ENCODE measurements at regions not wholly inside any gene's neighbourhood (a gene's known extent, or its start where the extent isn't known, plus 50 kb on each side); places are given as distances from the start of the nearest gene placed in this dataset.

GRCh38 chr6:156062091-156062563 lies 606.5 kb upstream of the NOX3 start:
- TF ChIP-seq CTCF (optimal IDR thresholded peaks at IDR 0.05 in 1 of 3, IDR thresholded peaks at IDR 0.05 in 1 of 3, conservative IDR thresholded peaks at IDR 0.05 in 1 of 3; ENCODE audit: extremely low read depth in 1 of 3, insufficient read depth in 2 of 3, low read length in 3 of 3) = no peak
- TF ChIP-seq EZH2 (IDR thresholded peaks at IDR 0.05; ENCODE audit: low read length) = no peak

Data from keratinocyte (primary cell).